HG03565 (cell line): ENCODE measurements at regions not wholly inside any gene's neighbourhood (a gene's known extent, or its start where the extent isn't known, plus 50 kb on each side); places are given as distances from the start of the nearest gene placed in this dataset.

Source experiments
- ATAC-seq: cut with Tn5 transposase; IDR thresholded peaks from one replicate; pipeline ENCODE4 v1.9.1; 2021; ENCODE audit warnings: mild to moderate bottlenecking, moderate library complexity; ENCODE audit not compliant: unreplicated experiment

- ATAC-seq: no peak
These were observed 106.3 kb upstream of the ARID2 start for GRCh38 chr12:45623221-45623620.

- no peak for ATAC-seq
These were observed 105.6 kb upstream of the ARID2 start for GRCh38 chr12:45623940-45624339.

- no peak for ATAC-seq
These were observed 102.5 kb upstream of the ARID2 start for GRCh38 chr12:45626965-45627364.

GRCh38 chr12:45627407-45628069, 102.0 kb upstream of the ARID2 start:
- ATAC-seq: no peak

- no peak for ATAC-seq
These were observed 100.2 kb upstream of the ARID2 start for GRCh38 chr12:45629292-45629691.

- no peak for ATAC-seq
These were observed 95.8 kb upstream of the ARID2 start for GRCh38 chr12:45633733-45634132.

GRCh38 chr12:45634273-45634917, 95.1 kb upstream of the ARID2 start:
- peak; percentile 66 for ATAC-seq

GRCh38 chr12:45637242-45637641, 92.3 kb upstream of the ARID2 start:
- no peak for ATAC-seq

GRCh38 chr12:45637706-45638105, 91.8 kb upstream of the ARID2 start:
- no peak for ATAC-seq

- no peak for ATAC-seq
These were observed 91.1 kb upstream of the ARID2 start for GRCh38 chr12:45638386-45638785.

- no peak for ATAC-seq
These were observed 85.0 kb upstream of the ARID2 start for GRCh38 chr12:45644541-45644940.

- ATAC-seq: no peak
These were observed 82.5 kb upstream of the ARID2 start for GRCh38 chr12:45646851-45647581.

GRCh38 chr12:45648070-45648469, 81.4 kb upstream of the ARID2 start:
- ATAC-seq: no peak

- no peak for ATAC-seq
These were observed 78.5 kb upstream of the ARID2 start for GRCh38 chr12:45651029-45651428.

- no peak for ATAC-seq
These were observed 75.4 kb upstream of the ARID2 start for GRCh38 chr12:45654002-45654665.

- ATAC-seq: no peak
These were observed 74.3 kb upstream of the ARID2 start for GRCh38 chr12:45655186-45655585.

- ATAC-seq: no peak
These were observed 73.8 kb upstream of the ARID2 start for GRCh38 chr12:45655743-45656142.

GRCh38 chr12:45658020-45658419, 71.5 kb upstream of the ARID2 start:
- ATAC-seq: no peak

GRCh38 chr12:45660330-45660729, 69.2 kb upstream of the ARID2 start:
- ATAC-seq: no peak

GRCh38 chr12:45663455-45663854, 66.1 kb upstream of the ARID2 start:
- ATAC-seq: no peak

GRCh38 chr12:45665941-45666340, 63.6 kb upstream of the ARID2 start:
- ATAC-seq: no peak

- ATAC-seq: no peak
These were observed 63.1 kb upstream of the ARID2 start for GRCh38 chr12:45666396-45666795.
